ENCODE measurements at regions not wholly inside any gene's neighbourhood (a gene's known extent, or its start where the extent isn't known, plus 50 kb on each side); places are given as distances from the start of the nearest gene placed in this dataset.
A peak's percentile ranks its signal among the peaks of the same experiment; 100 is the strongest.

- DNase-seq (ENCODE audit: extremely low read depth, low read depth): peak; percentile 91
Observed at GRCh38 chr7:69412331-69413146, 185.7 kb upstream of the AUTS2 start.

DNA sequence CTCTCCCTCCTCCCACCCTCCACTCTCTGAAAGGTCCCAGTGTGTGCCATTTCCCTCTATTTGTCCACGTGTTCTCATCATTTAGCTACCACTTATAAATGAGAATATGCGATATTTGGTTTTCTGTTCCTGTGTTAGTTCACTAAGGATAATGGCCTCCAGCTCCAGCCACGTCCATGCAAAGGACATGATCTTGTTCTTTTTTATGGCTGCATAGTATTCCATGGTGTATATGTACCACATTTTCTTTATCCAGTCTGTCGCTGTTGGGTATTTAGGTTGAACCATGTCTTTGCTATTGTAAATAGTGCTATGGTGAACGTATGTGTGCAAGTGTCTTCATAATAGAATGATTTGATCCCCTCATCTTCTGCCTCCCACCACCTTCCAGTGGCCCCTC is 183.7 kb upstream of the AUTS2 start:
- DNase-seq (ENCODE audit: extremely low read depth, low read depth): no peak

DNA sequence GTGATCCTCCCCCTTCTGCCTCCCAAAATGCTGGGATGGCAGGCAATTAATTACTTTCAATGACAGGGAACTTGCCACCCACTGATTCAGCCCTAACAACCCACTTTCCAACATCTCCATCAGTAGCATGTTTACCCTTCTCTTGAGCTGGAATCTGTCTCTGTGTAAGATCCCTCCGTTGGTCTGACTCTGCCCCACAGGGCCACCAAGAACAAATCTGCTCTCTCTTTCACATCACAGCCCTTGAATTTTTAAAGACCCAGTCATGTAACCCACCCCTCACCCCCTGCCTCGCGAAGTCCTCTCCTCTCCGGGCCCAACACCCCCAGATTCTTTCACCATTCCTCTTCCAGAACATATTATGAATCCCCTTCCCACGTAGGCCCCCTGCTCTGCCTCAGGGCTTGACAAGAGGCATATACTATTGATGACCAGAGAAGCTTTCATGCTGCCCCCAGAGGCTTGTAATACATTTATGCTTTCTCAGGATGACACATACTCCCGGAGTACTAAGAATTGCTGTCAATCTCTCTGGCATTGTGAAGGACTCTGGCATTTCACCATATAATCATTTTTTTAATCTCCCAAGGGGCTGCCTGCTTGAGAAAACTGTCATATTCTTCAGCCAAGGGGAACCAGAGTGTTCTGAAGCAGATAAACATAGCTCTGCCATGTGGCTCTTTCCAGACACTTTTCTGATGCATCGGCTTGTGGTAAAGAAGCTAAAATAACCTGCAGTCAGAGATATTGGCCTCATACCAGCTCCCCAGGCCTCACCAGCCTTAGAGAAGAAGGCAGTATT is 179.2 kb upstream of the AUTS2 start:
- DNase-seq (ENCODE audit: extremely low read depth, low read depth): no peak

DNA sequence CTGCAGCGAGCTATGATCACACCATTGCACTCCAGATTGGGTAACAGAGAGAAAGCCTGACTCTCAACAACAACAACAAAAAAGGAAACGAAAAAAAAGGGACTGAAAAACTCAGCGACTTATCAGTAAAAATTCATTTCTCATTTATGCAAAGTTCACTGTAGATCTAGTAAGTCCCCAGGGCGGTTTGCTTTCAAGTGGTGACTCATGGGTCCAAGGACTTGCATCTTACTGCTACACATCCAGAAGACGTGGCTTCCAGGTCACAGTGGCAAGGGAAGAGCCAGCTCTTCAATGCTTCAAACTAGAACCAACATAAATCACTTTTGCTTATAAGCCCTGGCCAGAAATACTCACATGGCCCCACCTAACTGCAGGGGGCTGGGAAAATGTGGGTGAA is 178.3 kb upstream of the AUTS2 start:
- no peak for DNase-seq (ENCODE audit: extremely low read depth, low read depth)

DNA sequence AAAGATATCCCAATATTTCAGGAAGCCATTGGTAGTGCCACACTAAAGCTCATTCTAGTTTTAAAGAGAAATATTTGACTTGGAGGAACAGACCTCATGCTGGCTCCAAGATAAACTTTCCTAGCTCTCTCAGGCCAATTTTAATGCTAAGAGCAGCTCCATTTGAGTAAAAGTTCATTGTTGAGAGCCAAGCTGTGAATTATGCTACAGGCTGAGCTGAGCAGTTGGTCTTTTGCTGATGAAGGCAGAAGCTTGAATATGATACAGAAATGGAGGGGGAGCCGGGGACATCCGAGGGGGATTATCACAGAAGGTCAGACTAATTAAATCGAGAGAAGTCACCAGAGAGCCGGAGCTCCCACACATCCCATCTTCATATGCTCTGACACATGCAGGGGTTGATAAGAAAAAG is 175.7 kb upstream of the AUTS2 start:
- DNase-seq (ENCODE audit: extremely low read depth, low read depth): no peak

- no peak for DNase-seq (ENCODE audit: extremely low read depth, low read depth)
Observed at GRCh38 chr7:69426705-69427104, 171.6 kb upstream of the AUTS2 start.

DNA sequence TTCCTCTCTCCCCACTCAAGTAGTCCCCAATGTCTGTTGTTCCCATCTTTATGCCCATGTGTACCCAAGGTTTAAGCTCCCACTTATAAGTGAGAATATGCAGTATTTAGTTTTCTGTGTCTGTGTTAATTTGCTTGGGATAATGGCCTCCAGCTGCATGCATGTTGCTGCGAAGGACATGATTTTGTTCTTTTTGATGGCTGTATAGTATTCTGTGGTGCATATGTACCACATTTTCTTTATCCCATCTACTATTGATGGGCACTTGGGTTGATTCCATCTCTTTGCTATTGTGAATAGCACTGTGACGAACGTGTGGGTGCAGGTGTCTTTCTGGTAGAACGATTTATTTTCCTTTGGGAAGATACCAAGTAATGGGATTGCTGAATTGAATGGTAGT is 170.2 kb upstream of the AUTS2 start:
- no peak for DNase-seq (ENCODE audit: extremely low read depth, low read depth)

GRCh38 chr7:69429911-69430383 is 168.3 kb upstream of the AUTS2 start:
- no peak for DNase-seq (ENCODE audit: extremely low read depth, low read depth)

DNA sequence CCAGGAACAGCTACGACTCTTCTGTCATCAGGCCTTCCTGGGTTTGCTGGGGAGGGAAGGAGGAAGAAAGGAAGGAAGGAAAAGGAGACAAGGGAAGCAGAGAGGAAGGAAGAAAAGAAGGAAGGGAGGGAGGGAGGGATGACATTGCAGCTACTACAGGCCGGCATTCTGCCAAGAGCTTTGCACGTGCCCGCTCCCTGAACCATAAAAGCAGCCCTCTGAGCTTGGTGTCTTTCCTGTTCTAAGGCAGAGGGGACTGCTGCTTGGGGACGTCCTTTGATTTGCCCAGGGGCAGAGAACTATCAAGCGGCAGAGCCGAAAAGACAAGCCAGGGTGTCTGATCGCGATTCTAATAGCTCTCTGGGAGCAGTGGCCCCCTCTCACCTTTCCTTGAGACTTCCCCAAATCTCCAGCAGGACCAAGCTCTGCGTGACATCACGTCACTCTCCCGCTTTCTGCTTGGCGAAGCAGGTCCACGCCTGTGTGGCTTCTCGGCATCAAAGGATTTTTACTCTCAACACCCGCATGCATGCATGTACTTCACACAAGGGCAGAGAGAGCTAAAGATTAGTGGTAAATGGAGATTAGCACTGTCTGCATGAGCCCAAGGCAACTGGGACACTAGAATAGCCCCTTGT is 167.8 kb upstream of the AUTS2 start:
- no peak for DNase-seq (ENCODE audit: extremely low read depth, low read depth)

GRCh38 chr7:69431626-69432025 is 166.6 kb upstream of the AUTS2 start:
- DNase-seq (ENCODE audit: extremely low read depth, low read depth): peak; percentile 82

DNA sequence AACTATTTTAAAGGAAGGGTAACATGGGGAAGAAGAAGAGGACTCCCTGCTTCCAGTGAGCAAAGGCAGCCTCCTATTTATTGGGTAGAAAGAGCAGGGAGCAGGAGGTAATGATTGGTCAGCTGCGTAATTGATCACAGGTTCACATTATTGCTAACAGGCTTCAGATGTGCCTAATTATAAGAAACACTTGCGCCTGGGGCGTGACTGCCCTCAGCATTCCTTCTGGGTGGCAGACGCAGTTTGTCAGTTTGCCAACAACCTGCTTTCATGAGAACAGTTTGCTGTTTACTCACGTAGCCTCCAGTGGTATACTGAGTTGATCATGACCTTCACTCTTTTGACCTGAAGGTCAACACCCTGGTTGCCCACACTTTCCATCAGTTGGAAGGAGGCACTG is 166.0 kb upstream of the AUTS2 start:
- peak; percentile 43 for DNase-seq (ENCODE audit: extremely low read depth, low read depth)

GRCh38 chr7:69433081-69433480 is 165.2 kb upstream of the AUTS2 start:
- no peak for DNase-seq (ENCODE audit: extremely low read depth, low read depth)

GRCh38 chr7:69434398-69434815 is 163.9 kb upstream of the AUTS2 start:
- no peak for DNase-seq (ENCODE audit: extremely low read depth, low read depth)

DNA sequence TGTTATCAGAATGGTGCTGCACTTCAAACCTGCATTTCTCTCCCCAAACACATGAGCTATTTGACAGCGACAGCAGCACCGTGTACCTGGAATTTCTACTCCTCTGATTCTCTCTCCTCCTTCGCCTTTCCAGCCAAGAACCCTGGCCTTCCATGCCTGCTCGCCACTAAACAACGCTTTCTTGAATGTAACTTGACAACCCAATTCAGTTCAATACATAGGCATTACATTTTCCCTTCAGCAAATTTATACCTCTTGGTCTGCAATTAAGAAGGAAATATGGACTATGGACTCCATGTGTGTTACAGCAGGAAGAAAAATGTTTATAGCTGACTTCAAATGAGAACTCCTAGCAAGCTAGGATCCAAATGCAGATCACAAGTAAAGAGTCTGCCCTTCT is 162.6 kb upstream of the AUTS2 start:
- no peak for DNase-seq (ENCODE audit: extremely low read depth, low read depth)

DNA sequence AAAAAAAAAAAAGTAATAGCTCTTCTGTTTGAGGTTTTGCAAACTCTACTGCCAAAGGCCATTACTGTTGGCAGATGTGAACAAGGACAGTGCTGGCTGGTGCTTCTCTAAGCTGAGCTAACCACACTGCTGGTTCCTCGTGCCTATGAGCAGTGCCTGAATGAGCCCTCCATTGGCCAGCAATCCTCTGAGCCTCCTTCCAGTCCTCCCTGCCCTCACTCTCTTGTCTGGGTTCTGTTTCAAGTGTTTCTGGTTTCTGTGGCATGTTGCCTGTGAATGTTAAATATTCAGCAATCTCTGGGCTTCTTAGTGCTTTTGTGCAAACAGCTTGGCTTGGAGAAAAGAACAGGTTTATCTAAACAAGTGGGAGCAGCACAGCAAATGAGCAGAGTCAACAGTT is 161.3 kb upstream of the AUTS2 start:
- DNase-seq (ENCODE audit: extremely low read depth, low read depth): no peak

GRCh38 chr7:69438584-69439412 is 159.5 kb upstream of the AUTS2 start:
- DNase-seq (ENCODE audit: extremely low read depth, low read depth): no peak

GRCh38 chr7:69439636-69440325 is 158.5 kb upstream of the AUTS2 start:
- DNase-seq (ENCODE audit: extremely low read depth, low read depth): no peak

DNA sequence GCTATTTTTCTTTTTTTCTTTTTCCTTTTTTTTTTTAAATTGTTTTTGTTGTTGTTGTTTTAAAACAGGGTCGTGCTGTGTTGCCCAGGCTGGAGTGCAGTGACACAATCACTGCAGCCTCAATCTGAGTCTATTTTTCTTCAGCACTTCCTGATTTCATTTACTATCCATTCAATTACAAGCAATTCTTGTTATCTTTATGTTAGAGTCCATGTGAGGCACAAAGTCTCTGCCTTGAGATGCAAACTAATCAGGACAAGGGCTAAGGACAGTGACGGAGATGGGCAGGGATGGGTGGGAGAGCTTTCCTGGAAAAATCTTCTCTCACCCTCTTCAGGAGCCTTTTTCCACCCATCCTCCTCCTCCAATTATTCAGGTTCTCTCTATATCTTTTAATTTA is 157.3 kb upstream of the AUTS2 start:
- DNase-seq (ENCODE audit: extremely low read depth, low read depth): no peak

- DNase-seq (ENCODE audit: extremely low read depth, low read depth): no peak
Observed at GRCh38 chr7:69443136-69443535, 155.1 kb upstream of the AUTS2 start.

- DNase-seq (ENCODE audit: extremely low read depth, low read depth): no peak
Observed at GRCh38 chr7:69445541-69445940, 152.7 kb upstream of the AUTS2 start.

Measured in NCI-H460 (cell line).